ENCODE measurements at regions not wholly inside any gene's neighbourhood (a gene's known extent, or its start where the extent isn't known, plus 50 kb on each side); places are given as distances from the start of the nearest gene placed in this dataset.
"Not testable (repeated sequence)": the region's sequence is repeated elsewhere in the genome, so short reads cannot be mapped to it uniquely, and the experiment has no call there.

- no peaks in the 10 kb centered on the region for H3K9me3 ChIP-seq (ENCODE audit: control insufficient read depth in 2 of 2, low read length in 2 of 2)
- H3K9ac ChIP-seq (ENCODE audit: low read length in 2 of 2) = no peak overlapping the region
- no peaks in the 10 kb centered on the region for H3K4me1 ChIP-seq (ENCODE audit: control insufficient read depth, insufficient read depth, low read length)
- H3K27ac ChIP-seq (ENCODE audit: low read length) = no peak overlapping the region
- no peaks in the 10 kb centered on the region for H3K36me3 ChIP-seq (ENCODE audit: control insufficient read depth in 2 of 2, insufficient read depth in 2 of 2, low read length in 2 of 2)
- no peak overlapping the region for H3K4me3 ChIP-seq (ENCODE audit: low read length in 2 of 2)
- no peaks in the 10 kb centered on the region for H3K27me3 ChIP-seq (ENCODE audit: control insufficient read depth in 1 of 2, insufficient read depth in 2 of 2, low read length in 2 of 2)
Measured at GRCh38 chr14:82798276-82798675, 1264.6 kb upstream of the SEL1L start.

GRCh38 chr14:82805892-82806825 lies 1272.5 kb upstream of the SEL1L start:
- no peak overlapping the region for H3K27ac ChIP-seq (ENCODE audit: low read length)
- no peaks in the 10 kb centered on the region for H3K9me3 ChIP-seq (ENCODE audit: control insufficient read depth in 2 of 2, low read length in 2 of 2)
- H3K27me3 ChIP-seq (ENCODE audit: control insufficient read depth in 1 of 2, insufficient read depth in 2 of 2, low read length in 2 of 2) = no peaks in the 10 kb centered on the region
- H3K9ac ChIP-seq (ENCODE audit: low read length in 2 of 2) = no peak overlapping the region
- H3K36me3 ChIP-seq (ENCODE audit: control insufficient read depth in 2 of 2, insufficient read depth in 2 of 2, low read length in 2 of 2) = no peaks in the 10 kb centered on the region
- H3K4me1 ChIP-seq (ENCODE audit: control insufficient read depth, insufficient read depth, low read length) = no peaks in the 10 kb centered on the region
- no peak overlapping the region for H3K4me3 ChIP-seq (ENCODE audit: low read length in 2 of 2)

GRCh38 chr14:82811246-82811645 lies 1277.6 kb upstream of the SEL1L start:
- H3K4me1 ChIP-seq (ENCODE audit: control insufficient read depth, insufficient read depth, low read length) = no peaks in the 10 kb centered on the region
- no peaks in the 10 kb centered on the region for H3K9me3 ChIP-seq (ENCODE audit: control insufficient read depth in 2 of 2, low read length in 2 of 2)
- H3K4me3 ChIP-seq (ENCODE audit: low read length in 2 of 2) = no peak overlapping the region
- H3K27me3 ChIP-seq (ENCODE audit: control insufficient read depth in 1 of 2, insufficient read depth in 2 of 2, low read length in 2 of 2) = no peaks in the 10 kb centered on the region
- H3K27ac ChIP-seq (ENCODE audit: low read length) = no peak overlapping the region
- no peak overlapping the region for H3K9ac ChIP-seq (ENCODE audit: low read length in 2 of 2)
- H3K36me3 ChIP-seq (ENCODE audit: control insufficient read depth in 2 of 2, insufficient read depth in 2 of 2, low read length in 2 of 2) = no peaks in the 10 kb centered on the region

GRCh38 chr14:82814339-82814738 lies 1280.7 kb upstream of the SEL1L start:
- H3K27me3 ChIP-seq (ENCODE audit: control insufficient read depth in 1 of 2, insufficient read depth in 2 of 2, low read length in 2 of 2); H3K9me3 ChIP-seq (ENCODE audit: control insufficient read depth in 2 of 2, low read length in 2 of 2); H3K27ac ChIP-seq (ENCODE audit: low read length); H3K36me3 ChIP-seq (ENCODE audit: control insufficient read depth in 2 of 2, insufficient read depth in 2 of 2, low read length in 2 of 2); H3K9ac ChIP-seq (ENCODE audit: low read length in 2 of 2); H3K4me1 ChIP-seq (ENCODE audit: control insufficient read depth, insufficient read depth, low read length); H3K4me3 ChIP-seq (ENCODE audit: low read length in 2 of 2): not testable (repeated sequence)

- H3K9me3 ChIP-seq (ENCODE audit: control insufficient read depth in 2 of 2, low read length in 2 of 2) = no peaks in the 10 kb centered on the region
- no peaks in the 10 kb centered on the region for H3K36me3 ChIP-seq (ENCODE audit: control insufficient read depth in 2 of 2, insufficient read depth in 2 of 2, low read length in 2 of 2)
- no peak overlapping the region for H3K4me3 ChIP-seq (ENCODE audit: low read length in 2 of 2)
- H3K4me1 ChIP-seq (ENCODE audit: control insufficient read depth, insufficient read depth, low read length) = no peaks in the 10 kb centered on the region
- H3K27me3 ChIP-seq (ENCODE audit: control insufficient read depth in 1 of 2, insufficient read depth in 2 of 2, low read length in 2 of 2) = no peaks in the 10 kb centered on the region
- no peak overlapping the region for H3K27ac ChIP-seq (ENCODE audit: low read length)
- H3K9ac ChIP-seq (ENCODE audit: low read length in 2 of 2) = no peak overlapping the region
Measured at GRCh38 chr14:82830596-82830995, 1296.9 kb upstream of the SEL1L start.

- H3K36me3 ChIP-seq (ENCODE audit: control insufficient read depth in 2 of 2, insufficient read depth in 2 of 2, low read length in 2 of 2) = no peaks in the 10 kb centered on the region
- H3K27me3 ChIP-seq (ENCODE audit: control insufficient read depth in 1 of 2, insufficient read depth in 2 of 2, low read length in 2 of 2) = no peaks in the 10 kb centered on the region
- H3K27ac ChIP-seq (ENCODE audit: low read length) = no peak overlapping the region
- H3K9me3 ChIP-seq (ENCODE audit: control insufficient read depth in 2 of 2, low read length in 2 of 2) = no peaks in the 10 kb centered on the region
- H3K9ac ChIP-seq (ENCODE audit: low read length in 2 of 2) = no peak overlapping the region
- H3K4me3 ChIP-seq (ENCODE audit: low read length in 2 of 2) = no peak overlapping the region
- H3K4me1 ChIP-seq (ENCODE audit: control insufficient read depth, insufficient read depth, low read length) = no peaks in the 10 kb centered on the region
Measured at GRCh38 chr14:82836256-82836950, 1302.8 kb upstream of the SEL1L start.

GRCh38 chr14:82837611-82838140 lies 1304.0 kb upstream of the SEL1L start:
- Histone ChIP-seq H3K27ac (ENCODE audit: low read length) (no peak overlapping the region), H3K9ac (ENCODE audit: low read length in 2 of 2) (no peak overlapping the region), H3K4me3 (ENCODE audit: low read length in 2 of 2) (no peak overlapping the region), H3K27me3 (ENCODE audit: control insufficient read depth in 1 of 2, insufficient read depth in 2 of 2, low read length in 2 of 2) (no peaks in the 10 kb centered on the region), H3K36me3 (ENCODE audit: control insufficient read depth in 2 of 2, insufficient read depth in 2 of 2, low read length in 2 of 2) (no peaks in the 10 kb centered on the region), H3K4me1 (ENCODE audit: control insufficient read depth, insufficient read depth, low read length) (no peaks in the 10 kb centered on the region), H3K9me3 (ENCODE audit: control insufficient read depth in 2 of 2, low read length in 2 of 2) (no peaks in the 10 kb centered on the region)

GRCh38 chr14:82850576-82850975 lies 1316.9 kb upstream of the SEL1L start:
- Histone ChIP-seq H3K36me3 (ENCODE audit: control insufficient read depth in 2 of 2, insufficient read depth in 2 of 2, low read length in 2 of 2) (no peaks in the 10 kb centered on the region), H3K4me1 (ENCODE audit: control insufficient read depth, insufficient read depth, low read length) (no peaks in the 10 kb centered on the region), H3K27ac (ENCODE audit: low read length) (no peak overlapping the region), H3K9me3 (ENCODE audit: control insufficient read depth in 2 of 2, low read length in 2 of 2) (no peaks in the 10 kb centered on the region), H3K27me3 (ENCODE audit: control insufficient read depth in 1 of 2, insufficient read depth in 2 of 2, low read length in 2 of 2) (no peaks in the 10 kb centered on the region), H3K9ac (ENCODE audit: low read length in 2 of 2) (no peak overlapping the region), H3K4me3 (ENCODE audit: low read length in 2 of 2) (no peak overlapping the region)

- Histone ChIP-seq H3K36me3 (ENCODE audit: control insufficient read depth in 2 of 2, insufficient read depth in 2 of 2, low read length in 2 of 2) (no peaks in the 10 kb centered on the region), H3K9ac (ENCODE audit: low read length in 2 of 2) (no peak overlapping the region), H3K4me3 (ENCODE audit: low read length in 2 of 2) (no peak overlapping the region), H3K4me1 (ENCODE audit: control insufficient read depth, insufficient read depth, low read length) (no peaks in the 10 kb centered on the region), H3K27me3 (ENCODE audit: control insufficient read depth in 1 of 2, insufficient read depth in 2 of 2, low read length in 2 of 2) (no peaks in the 10 kb centered on the region), H3K27ac (ENCODE audit: low read length) (no peak overlapping the region), H3K9me3 (ENCODE audit: control insufficient read depth in 2 of 2, low read length in 2 of 2) (no peaks in the 10 kb centered on the region)
Measured at GRCh38 chr14:82854131-82854530, 1320.5 kb upstream of the SEL1L start.

- H3K4me1 ChIP-seq (ENCODE audit: control insufficient read depth, insufficient read depth, low read length) = no peaks in the 10 kb centered on the region
- no peak overlapping the region for H3K4me3 ChIP-seq (ENCODE audit: low read length in 2 of 2)
- no peak overlapping the region for H3K9ac ChIP-seq (ENCODE audit: low read length in 2 of 2)
- no peaks in the 10 kb centered on the region for H3K27me3 ChIP-seq (ENCODE audit: control insufficient read depth in 1 of 2, insufficient read depth in 2 of 2, low read length in 2 of 2)
- H3K36me3 ChIP-seq (ENCODE audit: control insufficient read depth in 2 of 2, insufficient read depth in 2 of 2, low read length in 2 of 2) = no peaks in the 10 kb centered on the region
- no peak overlapping the region for H3K27ac ChIP-seq (ENCODE audit: low read length)
- no peaks in the 10 kb centered on the region for H3K9me3 ChIP-seq (ENCODE audit: control insufficient read depth in 2 of 2, low read length in 2 of 2)
Measured at GRCh38 chr14:82854901-82855300, 1321.2 kb upstream of the SEL1L start.
